ENCODE measurements at regions not wholly inside any gene's neighbourhood (a gene's known extent, or its start where the extent isn't known, plus 50 kb on each side); places are given as distances from the start of the nearest gene placed in this dataset.

DNA sequence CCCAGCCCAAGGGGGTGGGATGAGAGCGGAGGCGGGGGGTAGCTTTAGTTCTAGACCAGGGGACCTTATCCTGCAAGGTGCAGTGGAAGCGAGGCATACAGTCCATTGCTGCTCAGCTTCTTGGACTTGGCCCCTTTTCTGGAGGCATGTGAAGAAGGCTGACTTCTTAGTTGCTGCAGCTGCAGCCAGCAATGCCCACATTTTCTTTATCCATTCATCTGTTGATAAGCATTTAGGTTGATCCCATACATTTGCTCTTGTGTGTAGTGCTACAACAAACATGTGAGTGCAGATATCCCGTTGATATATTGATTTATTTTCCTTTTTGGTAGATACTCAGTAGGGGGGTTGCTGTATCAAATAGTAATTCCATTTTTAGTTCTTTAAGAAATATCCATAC lies 461.2 kb upstream of the IMPG1 start:
- TF ChIP-seq POLR2AphosphoS5 (IDR thresholded peaks at IDR 0.05; ENCODE audit: low read depth, low read length): no peak
- no peak for TF ChIP-seq POLR2A (IDR thresholded peaks at IDR 0.05; ENCODE audit: low read depth, low read length)
- no peak for TF ChIP-seq POU2F2 (IDR thresholded peaks at IDR 0.05; ENCODE audit: low read depth, low read length)
- no peak for TF ChIP-seq TAF1 (IDR thresholded peaks at IDR 0.05; ENCODE audit: low read depth, low read length)

Measured in GM12891 (cell line).